WTC11 (cell line): ENCODE measurements at regions not wholly inside any gene's neighbourhood (a gene's known extent, or its start where the extent isn't known, plus 50 kb on each side); places are given as distances from the start of the nearest gene placed in this dataset.

Source experiments
- ATF6 ChIP-seq: sonication (generic); formaldehyde crosslinking; IDR thresholded peaks from 2 replicates; pipeline ENCODE4 v1.8.1; 2023; ENCODE audit warnings: mild to moderate bottlenecking, missing genetic modification reagents
- E2F1 ChIP-seq: sonication (generic); formaldehyde crosslinking; IDR thresholded peaks from 2 replicates; pipeline ENCODE4 v1.8.0; 2022; ENCODE audit warnings: mild to moderate bottlenecking, missing genetic modification reagents
- TCF7 ChIP-seq: sonication (generic); formaldehyde crosslinking; IDR thresholded peaks from 2 replicates; pipeline ENCODE4 v1.8.0; 2022; ENCODE audit warnings: mild to moderate bottlenecking, low read depth, missing genetic modification reagents, moderate library complexity
- ZNF317 ChIP-seq: sonication (generic); formaldehyde crosslinking; IDR thresholded peaks from 2 replicates; pipeline ENCODE4 v1.8.1; 2023; ENCODE audit warnings: low read depth, mild to moderate bottlenecking, moderate library complexity, missing genetic modification reagents, borderline replicate concordance
- TF ChIP-seq, protein P1 (sequence below): fragments of 200-600 bp; IDR thresholded peaks from 2 replicates; pipeline ENCODE4 v1.8.0; 2022; ENCODE audit warnings: antibody characterized with exemption
- TF ChIP-seq, protein P2 (sequence below): sonication (generic); formaldehyde crosslinking; IDR thresholded peaks from 2 replicates; pipeline ENCODE4 v1.8.1; 2023; ENCODE audit warnings: mild to moderate bottlenecking, missing genetic modification reagents, moderate library complexity
- TF ChIP-seq, protein P3 (sequence below): sonication (generic); formaldehyde crosslinking; IDR thresholded peaks from 2 replicates; pipeline ENCODE4 v1.8.1; 2023; ENCODE audit warnings: mild to moderate bottlenecking, missing genetic modification reagents

DNA sequence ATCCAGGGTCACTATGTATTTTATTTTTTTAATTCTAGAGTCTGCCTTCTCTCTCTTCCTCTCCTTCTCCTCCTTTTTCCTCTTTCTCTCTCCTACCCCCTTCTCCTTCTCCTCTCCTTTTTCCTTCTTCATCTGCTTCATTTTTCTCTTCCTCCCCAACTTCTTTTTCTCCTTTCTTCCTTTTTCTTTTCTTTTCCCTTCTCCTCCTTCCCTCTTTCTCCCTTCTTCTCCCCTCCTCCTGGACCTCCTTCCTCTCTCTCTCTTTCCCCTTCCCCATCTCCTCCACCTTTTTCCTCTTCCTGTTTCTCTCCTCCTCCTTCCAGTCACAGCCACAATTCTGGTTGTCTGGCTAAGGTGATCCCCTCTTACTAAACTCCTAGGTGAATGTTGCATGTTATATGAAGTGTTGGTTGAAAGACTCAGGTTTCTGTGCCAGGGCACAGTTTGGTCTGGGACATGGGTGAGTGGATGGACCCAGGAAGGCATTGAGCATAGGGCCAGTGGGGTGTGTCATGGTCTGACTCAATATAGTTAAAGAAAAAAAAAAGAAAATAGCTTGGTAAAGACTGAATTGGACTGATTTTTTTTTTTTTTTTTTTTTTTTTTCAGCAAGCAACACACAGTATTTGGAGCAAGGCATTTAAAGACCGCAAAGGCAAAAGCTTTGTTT lies 266.9 kb downstream of the TGFB2 start:
- TF ChIP-seq ZNF317 (CRISPR knock-in tag) (no peak), TCF7 (CRISPR knock-in tag) (no peak), ATF6 (CRISPR knock-in tag) (no peak), E2F1 (CRISPR knock-in tag) (no peak)
- TF ChIP-seq, protein P1, sequence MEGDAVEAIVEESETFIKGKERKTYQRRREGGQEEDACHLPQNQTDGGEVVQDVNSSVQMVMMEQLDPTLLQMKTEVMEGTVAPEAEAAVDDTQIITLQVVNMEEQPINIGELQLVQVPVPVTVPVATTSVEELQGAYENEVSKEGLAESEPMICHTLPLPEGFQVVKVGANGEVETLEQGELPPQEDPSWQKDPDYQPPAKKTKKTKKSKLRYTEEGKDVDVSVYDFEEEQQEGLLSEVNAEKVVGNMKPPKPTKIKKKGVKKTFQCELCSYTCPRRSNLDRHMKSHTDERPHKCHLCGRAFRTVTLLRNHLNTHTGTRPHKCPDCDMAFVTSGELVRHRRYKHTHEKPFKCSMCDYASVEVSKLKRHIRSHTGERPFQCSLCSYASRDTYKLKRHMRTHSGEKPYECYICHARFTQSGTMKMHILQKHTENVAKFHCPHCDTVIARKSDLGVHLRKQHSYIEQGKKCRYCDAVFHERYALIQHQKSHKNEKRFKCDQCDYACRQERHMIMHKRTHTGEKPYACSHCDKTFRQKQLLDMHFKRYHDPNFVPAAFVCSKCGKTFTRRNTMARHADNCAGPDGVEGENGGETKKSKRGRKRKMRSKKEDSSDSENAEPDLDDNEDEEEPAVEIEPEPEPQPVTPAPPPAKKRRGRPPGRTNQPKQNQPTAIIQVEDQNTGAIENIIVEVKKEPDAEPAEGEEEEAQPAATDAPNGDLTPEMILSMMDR: no peak
- TF ChIP-seq, protein P2, sequence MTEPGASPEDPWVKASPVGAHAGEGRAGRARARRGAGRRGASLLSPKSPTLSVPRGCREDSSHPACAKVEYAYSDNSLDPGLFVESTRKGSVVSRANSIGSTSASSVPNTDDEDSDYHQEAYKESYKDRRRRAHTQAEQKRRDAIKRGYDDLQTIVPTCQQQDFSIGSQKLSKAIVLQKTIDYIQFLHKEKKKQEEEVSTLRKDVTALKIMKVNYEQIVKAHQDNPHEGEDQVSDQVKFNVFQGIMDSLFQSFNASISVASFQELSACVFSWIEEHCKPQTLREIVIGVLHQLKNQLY (CRISPR knock-in tag): no peak
- TF ChIP-seq, protein P3, sequence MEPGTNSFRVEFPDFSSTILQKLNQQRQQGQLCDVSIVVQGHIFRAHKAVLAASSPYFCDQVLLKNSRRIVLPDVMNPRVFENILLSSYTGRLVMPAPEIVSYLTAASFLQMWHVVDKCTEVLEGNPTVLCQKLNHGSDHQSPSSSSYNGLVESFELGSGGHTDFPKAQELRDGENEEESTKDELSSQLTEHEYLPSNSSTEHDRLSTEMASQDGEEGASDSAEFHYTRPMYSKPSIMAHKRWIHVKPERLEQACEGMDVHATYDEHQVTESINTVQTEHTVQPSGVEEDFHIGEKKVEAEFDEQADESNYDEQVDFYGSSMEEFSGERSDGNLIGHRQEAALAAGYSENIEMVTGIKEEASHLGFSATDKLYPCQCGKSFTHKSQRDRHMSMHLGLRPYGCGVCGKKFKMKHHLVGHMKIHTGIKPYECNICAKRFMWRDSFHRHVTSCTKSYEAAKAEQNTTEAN (CRISPR knock-in tag): no peak
